GM12865 (cell line): ENCODE measurements at regions not wholly inside any gene's neighbourhood (a gene's known extent, or its start where the extent isn't known, plus 50 kb on each side); places are given as distances from the start of the nearest gene placed in this dataset.

Experiments used
- DNase-seq: peaks from one replicate; pipeline ENCODE4 v3.0.0; 2010; ENCODE audit warnings: low read depth
- H3K4me3 ChIP-seq: 2 replicates; pipeline ENCODE4 v1.5.1; 2011; ENCODE audit warnings: mild to moderate bottlenecking, low read depth, low read length, control low read depth
- TF ChIP-seq, protein P1 (sequence below): IDR thresholded peaks from 2 replicates; pipeline ENCODE4 v1.5.1; 2011; ENCODE audit warnings: low read length, control low read depth, low read depth, inconsistent platforms; ENCODE audit not compliant: insufficient read depth; ENCODE audit errors: missing control alignments

DNA sequence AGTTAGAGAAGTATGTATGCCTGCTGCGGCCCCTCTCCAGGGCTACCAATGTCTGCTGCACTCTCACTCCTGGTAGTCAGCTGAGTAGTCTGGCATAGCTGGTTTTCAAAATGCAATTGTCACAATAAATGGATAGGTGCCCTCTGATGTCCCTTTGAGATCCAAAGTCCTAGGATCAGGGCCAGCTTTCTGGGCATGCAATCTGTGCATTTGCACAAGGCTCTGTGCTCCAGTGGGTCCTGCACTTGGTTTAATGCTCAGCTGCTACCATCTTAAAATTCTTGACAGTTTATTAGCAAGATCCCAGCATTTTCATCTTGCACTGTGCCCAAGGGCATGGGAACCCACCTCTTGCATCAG lies 233.8 kb downstream of the LTN1 start:
- H3K4me3 ChIP-seq, result no peak overlapping the region
- DNase-seq, result no peak
- TF ChIP-seq, protein P1, sequence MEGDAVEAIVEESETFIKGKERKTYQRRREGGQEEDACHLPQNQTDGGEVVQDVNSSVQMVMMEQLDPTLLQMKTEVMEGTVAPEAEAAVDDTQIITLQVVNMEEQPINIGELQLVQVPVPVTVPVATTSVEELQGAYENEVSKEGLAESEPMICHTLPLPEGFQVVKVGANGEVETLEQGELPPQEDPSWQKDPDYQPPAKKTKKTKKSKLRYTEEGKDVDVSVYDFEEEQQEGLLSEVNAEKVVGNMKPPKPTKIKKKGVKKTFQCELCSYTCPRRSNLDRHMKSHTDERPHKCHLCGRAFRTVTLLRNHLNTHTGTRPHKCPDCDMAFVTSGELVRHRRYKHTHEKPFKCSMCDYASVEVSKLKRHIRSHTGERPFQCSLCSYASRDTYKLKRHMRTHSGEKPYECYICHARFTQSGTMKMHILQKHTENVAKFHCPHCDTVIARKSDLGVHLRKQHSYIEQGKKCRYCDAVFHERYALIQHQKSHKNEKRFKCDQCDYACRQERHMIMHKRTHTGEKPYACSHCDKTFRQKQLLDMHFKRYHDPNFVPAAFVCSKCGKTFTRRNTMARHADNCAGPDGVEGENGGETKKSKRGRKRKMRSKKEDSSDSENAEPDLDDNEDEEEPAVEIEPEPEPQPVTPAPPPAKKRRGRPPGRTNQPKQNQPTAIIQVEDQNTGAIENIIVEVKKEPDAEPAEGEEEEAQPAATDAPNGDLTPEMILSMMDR, result no peak

DNA sequence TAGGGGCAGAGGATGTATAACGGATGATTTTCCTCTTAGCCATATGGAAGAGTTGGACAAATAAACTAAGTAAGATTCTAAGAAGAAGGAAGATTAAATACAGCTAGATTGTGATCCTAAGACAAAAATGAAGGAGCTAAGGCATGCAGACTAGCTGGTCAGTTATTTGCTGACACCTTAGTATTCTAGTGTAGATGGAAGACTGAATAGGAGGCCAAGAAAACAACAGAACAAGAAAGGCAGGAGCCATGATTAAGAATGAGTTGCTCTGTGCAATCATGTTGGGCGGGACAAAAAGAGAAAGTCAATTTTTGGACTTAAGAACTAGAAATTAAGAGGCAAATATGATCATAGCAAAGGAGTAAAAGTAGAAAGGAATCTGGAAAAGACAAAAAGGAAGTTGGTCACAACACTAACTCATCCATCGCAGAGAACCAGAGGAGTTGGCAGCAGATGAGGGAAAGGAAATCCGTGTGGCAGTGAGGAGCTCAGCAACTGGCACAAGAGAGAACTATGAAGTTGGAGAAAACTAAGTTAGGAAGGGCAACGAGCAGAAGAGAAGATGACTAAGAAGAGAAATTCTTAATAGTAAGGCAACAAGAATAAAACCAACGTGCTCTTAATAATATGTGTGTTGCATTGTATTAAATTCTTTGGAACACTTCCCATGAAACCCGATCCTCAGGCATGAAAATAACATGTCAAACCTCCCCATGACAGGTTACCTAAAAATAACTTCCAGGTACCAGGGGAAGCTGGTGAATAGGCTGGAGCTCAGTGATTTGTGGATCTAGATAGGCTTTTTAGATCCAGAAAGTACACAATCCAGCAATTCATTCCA lies 234.4 kb downstream of the LTN1 start:
- TF ChIP-seq, protein P1, result no peak
- H3K4me3 ChIP-seq, result no peak overlapping the region
- no peak for DNase-seq

GRCh38 chr21:28754862-28755261 lies 237.8 kb downstream of the LTN1 start:
- H3K4me3 ChIP-seq, result no peak overlapping the region
- TF ChIP-seq, protein P1, result no peak

DNA sequence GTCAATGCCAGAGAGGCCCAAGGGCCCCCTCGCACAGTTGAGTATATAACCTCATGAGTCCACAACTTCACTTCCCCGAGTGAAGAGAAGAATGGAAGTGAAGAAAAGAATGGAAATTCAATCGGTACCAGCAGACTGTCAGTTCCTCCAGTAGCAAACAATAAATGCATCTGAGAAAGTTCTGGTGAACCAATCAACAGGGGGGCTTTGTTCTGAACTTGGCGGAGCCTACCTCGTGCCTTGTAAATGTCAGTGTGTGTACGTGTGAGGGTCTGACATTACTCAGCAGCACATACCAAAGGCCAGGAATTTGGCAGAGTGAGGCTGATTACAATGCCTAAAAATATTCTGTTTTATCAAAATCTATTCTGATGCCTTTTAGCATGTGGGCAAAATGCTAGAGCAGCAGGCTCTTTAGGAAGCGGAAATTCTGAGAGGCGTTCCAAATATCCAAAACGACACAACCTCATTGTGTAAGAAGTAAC lies 238.5 kb downstream of the LTN1 start:
- DNase-seq, result no peak
- TF ChIP-seq, protein P1, result no peak
- H3K4me3 ChIP-seq, result no peak overlapping the region

More at GRCh38 chr21:28754862-28755261, 237.8 kb downstream of the LTN1 start:
- no peak for DNase-seq

DNA sequence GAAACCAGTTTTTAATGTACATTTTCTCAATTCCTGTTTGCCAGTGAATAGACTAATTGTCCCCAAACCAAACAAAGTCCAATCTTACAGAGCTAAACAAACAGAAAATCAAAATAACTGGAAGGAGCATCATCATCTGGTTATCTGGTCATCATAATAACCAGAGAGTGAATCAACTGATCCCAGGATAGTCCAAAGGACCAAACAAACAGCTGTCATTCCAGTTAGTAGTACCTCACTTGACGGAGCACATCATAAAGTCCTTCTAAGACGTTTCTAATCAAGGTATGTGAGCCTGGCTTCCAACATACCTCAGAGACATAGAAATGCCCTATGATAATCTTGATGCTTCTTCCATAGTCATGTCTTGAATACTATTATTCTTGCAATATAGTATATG lies 240.5 kb downstream of the LTN1 start:
- no peak for DNase-seq
- H3K4me3 ChIP-seq, result no peak overlapping the region
- TF ChIP-seq, protein P1, result no peak

DNA sequence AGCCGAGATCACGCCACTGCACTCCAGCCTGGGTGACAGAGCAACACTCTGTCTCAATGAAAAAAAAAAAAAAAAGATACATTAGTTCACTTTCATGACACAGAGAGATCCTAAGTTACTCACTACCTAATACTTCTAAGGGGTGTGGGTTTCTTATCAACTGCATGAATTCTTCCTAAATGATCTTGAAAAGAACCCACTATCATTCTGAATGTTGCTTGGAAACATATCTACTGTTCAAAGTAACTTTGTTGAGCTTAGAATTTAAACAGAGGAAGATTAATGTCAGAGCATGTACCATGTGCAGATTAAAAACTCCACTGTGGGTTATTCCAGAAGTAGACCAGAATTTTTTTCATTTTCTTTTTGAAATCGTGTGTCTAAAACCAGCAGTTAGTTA lies 241.5 kb downstream of the LTN1 start:
- no peak overlapping the region for H3K4me3 ChIP-seq
- TF ChIP-seq, protein P1, result no peak
- no peak for DNase-seq

GRCh38 chr21:28750565-28750964 lies 242.1 kb downstream of the LTN1 start:
- TF ChIP-seq, protein P1, result no peak
- H3K4me3 ChIP-seq, result no peak overlapping the region
- no peak for DNase-seq
